HL-60 (cell line): ENCODE measurements at regions not wholly inside any gene's neighbourhood (a gene's known extent, or its start where the extent isn't known, plus 50 kb on each side); places are given as distances from the start of the nearest gene placed in this dataset.

Source experiments
- DNase-seq, 2 experiments: peaks; one replicate each; pipeline ENCODE4 v3.0.0-alpha.2; 2010 to 2020; ENCODE audit warnings: low read depth in 1 of 2, low spot score in 1 of 2
- H3K27ac ChIP-seq: fragments of 250-450 bp; sonication (Bioruptor Pico); replicated peaks from 2 replicates; pipeline ENCODE4 v1.5.1; 2020; ENCODE audit warnings: mild to moderate bottlenecking, moderate library complexity
- H3K27me3 ChIP-seq: fragments of 250-450 bp; sonication (Bioruptor Pico); 2 replicates; pipeline ENCODE4 v1.5.1; 2021; ENCODE audit warnings: mild to moderate bottlenecking, moderate library complexity; ENCODE audit not compliant: insufficient read depth, poor library complexity, severe bottlenecking
- H3K4me3 ChIP-seq: replicated peaks from 2 replicates; pipeline ENCODE4 v1.5.1; 2011; ENCODE audit warnings: mild to moderate bottlenecking, control low read depth, low read length; ENCODE audit not compliant: insufficient read depth
- CTCF ChIP-seq: IDR thresholded peaks from one replicate; pipeline ENCODE4 v1.5.1; 2011; ENCODE audit warnings: low read length, control low read depth, inconsistent platforms; ENCODE audit not compliant: insufficient read depth
- GABPA ChIP-seq: IDR thresholded peaks from 2 replicates; pipeline ENCODE4 v1.6.1; 2012; ENCODE audit warnings: low read depth
- POLR2AphosphoS5 ChIP-seq: IDR thresholded peaks from 2 replicates; pipeline ENCODE4 v1.6.1; 2012; ENCODE audit warnings: low read depth
- REST ChIP-seq: IDR thresholded peaks from 2 replicates; pipeline ENCODE4 v1.6.1; 2012; ENCODE audit warnings: low read depth; ENCODE audit not compliant: insufficient replicate concordance
- SPI1 ChIP-seq: IDR thresholded peaks from 2 replicates; pipeline ENCODE4 v1.6.1; 2012; ENCODE audit warnings: low read depth, mild to moderate bottlenecking, borderline replicate concordance

- no peak overlapping the region for H3K4me3 ChIP-seq
- H3K27ac ChIP-seq: no peak overlapping the region
- TF ChIP-seq CTCF (no peak), SPI1 (no peak), POLR2AphosphoS5 (no peak), REST (no peak), GABPA (no peak)
- DNase-seq: no peak
- H3K27me3 ChIP-seq: no peaks in the 10 kb centered on the region
These were observed 1678.3 kb upstream of the PCDH20 start for GRCh38 chr13:63093907-63094469.

GRCh38 chr13:63092456-63092855 lies 1676.8 kb upstream of the PCDH20 start:
- Histone ChIP-seq H3K4me3 (no peak overlapping the region), H3K27me3 (no peaks in the 10 kb centered on the region), H3K27ac (no peak overlapping the region)
- no peak for DNase-seq
- no peak for TF ChIP-seq SPI1
- TF ChIP-seq POLR2AphosphoS5: no peak
- no peak for TF ChIP-seq CTCF
- TF ChIP-seq REST: no peak
- no peak for TF ChIP-seq GABPA

- Histone ChIP-seq H3K27ac (no peak overlapping the region), H3K4me3 (no peak overlapping the region), H3K27me3 (no peaks in the 10 kb centered on the region)
- no peak for DNase-seq
- TF ChIP-seq POLR2AphosphoS5: no peak
- TF ChIP-seq SPI1: no peak
- TF ChIP-seq REST: no peak
- no peak for TF ChIP-seq CTCF
- TF ChIP-seq GABPA: no peak
These were observed 1674.9 kb upstream of the PCDH20 start for GRCh38 chr13:63090524-63090923.
